HG03064 (cell line): ENCODE measurements at regions not wholly inside any gene's neighbourhood (a gene's known extent, or its start where the extent isn't known, plus 50 kb on each side); places are given as distances from the start of the nearest gene placed in this dataset.
"Not testable (repeated sequence)": the region's sequence is repeated elsewhere in the genome, so short reads cannot be mapped to it uniquely, and the experiment has no call there.

Experiments
- ATAC-seq: cut with Tn5 transposase; IDR thresholded peaks from one replicate; pipeline ENCODE4 v1.9.1; 2021; ENCODE audit warnings: low read depth; ENCODE audit not compliant: unreplicated experiment

GRCh38 chr1:222470252-222470805, 77.6 kb downstream of the HHIPL2 start:
- ATAC-seq: not testable (repeated sequence)

GRCh38 chr1:222466150-222466865, 81.6 kb downstream of the HHIPL2 start:
- no peak for ATAC-seq

- peak; percentile 98 for ATAC-seq
Measured at GRCh38 chr1:222465211-222466041, 82.5 kb downstream of the HHIPL2 start.

GRCh38 chr1:222464841-222465210, 83.1 kb downstream of the HHIPL2 start:
- peak; percentile 21 for ATAC-seq

GRCh38 chr1:222463059-222463730, 84.7 kb downstream of the HHIPL2 start:
- no peak for ATAC-seq

GRCh38 chr1:222462601-222463000, 85.3 kb downstream of the HHIPL2 start:
- ATAC-seq: no peak

- ATAC-seq: no peak
Measured at GRCh38 chr1:222461941-222462340, 86.0 kb downstream of the HHIPL2 start.

GRCh38 chr1:222459652-222460051, 88.3 kb downstream of the HHIPL2 start:
- ATAC-seq: no peak

GRCh38 chr1:222457513-222457912, 90.4 kb downstream of the HHIPL2 start:
- no peak for ATAC-seq

GRCh38 chr1:222457084-222457483, 90.8 kb downstream of the HHIPL2 start:
- no peak for ATAC-seq

GRCh38 chr1:222455188-222455879, 92.6 kb downstream of the HHIPL2 start:
- ATAC-seq: peak; percentile 98

- ATAC-seq: peak; percentile 23
Measured at GRCh38 chr1:222454782-222455181, 93.1 kb downstream of the HHIPL2 start.

- ATAC-seq: no peak
Measured at GRCh38 chr1:222454186-222454585, 93.7 kb downstream of the HHIPL2 start.

GRCh38 chr1:222452031-222452430, 95.9 kb downstream of the HHIPL2 start:
- ATAC-seq: no peak

GRCh38 chr1:222443566-222443965, 104.3 kb downstream of the HHIPL2 start:
- no peak for ATAC-seq

- no peak for ATAC-seq
Measured at GRCh38 chr1:222441066-222441465, 106.8 kb downstream of the HHIPL2 start.

GRCh38 chr1:222424826-222425225, 123.1 kb downstream of the HHIPL2 start:
- no peak for ATAC-seq

- ATAC-seq: no peak
Measured at GRCh38 chr1:222421380-222421779, 126.5 kb downstream of the HHIPL2 start.

GRCh38 chr1:222420633-222421032, 127.3 kb downstream of the HHIPL2 start:
- ATAC-seq: no peak

GRCh38 chr1:222418654-222419053, 129.2 kb downstream of the HHIPL2 start:
- ATAC-seq: no peak
